Endothelial cell of umbilical vein (primary cell): ENCODE measurements at regions not wholly inside any gene's neighbourhood (a gene's known extent, or its start where the extent isn't known, plus 50 kb on each side); places are given as distances from the start of the nearest gene placed in this dataset.

Experiments
- MYC ChIP-seq: IDR thresholded peaks from one replicate; pipeline ENCODE4 v1.6.1; 2011; ENCODE audit warnings: mild to moderate bottlenecking, low read depth, low read length
- POLR2A ChIP-seq: IDR thresholded peaks from 2 replicates; pipeline ENCODE4 v1.6.1; 2012; ENCODE audit warnings: low read depth, mild to moderate bottlenecking, control low read depth, low read length
- TF ChIP-seq, protein P1 (sequence below), 2 donors: IDR thresholded peaks; 1 replicate in 1 of 2; 2 replicates in 1 of 2; pipeline ENCODE4 v1.5.1; 2011; ENCODE audit warnings: low read length in 2 of 2, mild to moderate bottlenecking in 2 of 2, moderate library complexity in 2 of 2, control low read depth in 1 of 2, inconsistent platforms in 1 of 2, low read depth in 1 of 2; ENCODE audit not compliant: insufficient read depth in 1 of 2; ENCODE audit errors: extremely low read depth in 1 of 2

DNA sequence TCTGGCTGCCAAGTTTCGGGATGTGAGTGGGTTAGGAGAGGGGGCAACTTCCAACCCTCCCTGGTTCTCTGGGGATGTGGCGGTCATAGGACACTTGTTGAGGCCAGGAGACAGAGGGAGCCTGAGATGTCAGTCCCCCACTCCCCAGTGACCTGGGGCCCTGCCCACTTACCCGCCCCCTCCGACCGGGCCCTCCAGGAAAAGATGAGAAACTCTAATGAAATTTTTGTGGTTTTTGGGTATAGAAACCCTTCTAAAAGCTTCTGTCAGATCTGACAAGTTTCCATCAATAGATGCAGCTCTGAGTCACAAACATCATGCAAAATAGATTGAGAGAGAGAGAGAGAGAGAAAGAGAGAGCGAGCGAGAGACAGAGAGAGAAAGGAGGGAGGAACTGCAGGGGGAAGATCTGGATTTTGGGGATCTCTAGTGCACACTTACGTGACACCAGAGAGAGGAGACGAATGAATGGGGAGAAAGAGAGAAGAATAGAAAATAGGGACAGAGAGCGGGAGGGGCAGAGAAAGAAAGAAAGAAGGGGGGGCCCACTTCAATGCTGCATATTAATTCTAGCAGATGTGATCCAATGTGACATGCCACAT lies 94.0 kb downstream of the PTPRS start:
- no peak for TF ChIP-seq MYC
- TF ChIP-seq, protein P1, sequence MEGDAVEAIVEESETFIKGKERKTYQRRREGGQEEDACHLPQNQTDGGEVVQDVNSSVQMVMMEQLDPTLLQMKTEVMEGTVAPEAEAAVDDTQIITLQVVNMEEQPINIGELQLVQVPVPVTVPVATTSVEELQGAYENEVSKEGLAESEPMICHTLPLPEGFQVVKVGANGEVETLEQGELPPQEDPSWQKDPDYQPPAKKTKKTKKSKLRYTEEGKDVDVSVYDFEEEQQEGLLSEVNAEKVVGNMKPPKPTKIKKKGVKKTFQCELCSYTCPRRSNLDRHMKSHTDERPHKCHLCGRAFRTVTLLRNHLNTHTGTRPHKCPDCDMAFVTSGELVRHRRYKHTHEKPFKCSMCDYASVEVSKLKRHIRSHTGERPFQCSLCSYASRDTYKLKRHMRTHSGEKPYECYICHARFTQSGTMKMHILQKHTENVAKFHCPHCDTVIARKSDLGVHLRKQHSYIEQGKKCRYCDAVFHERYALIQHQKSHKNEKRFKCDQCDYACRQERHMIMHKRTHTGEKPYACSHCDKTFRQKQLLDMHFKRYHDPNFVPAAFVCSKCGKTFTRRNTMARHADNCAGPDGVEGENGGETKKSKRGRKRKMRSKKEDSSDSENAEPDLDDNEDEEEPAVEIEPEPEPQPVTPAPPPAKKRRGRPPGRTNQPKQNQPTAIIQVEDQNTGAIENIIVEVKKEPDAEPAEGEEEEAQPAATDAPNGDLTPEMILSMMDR (IDR thresholded peaks at IDR 0.05; ENCODE audit: extremely low read depth in 1 of 2, insufficient read depth in 1 of 2, low read depth in 1 of 2, low read length in 2 of 2) = no peak
- TF ChIP-seq POLR2A = no peak
